Hepatocyte (in vitro differentiated cells): ENCODE measurements at regions not wholly inside any gene's neighbourhood (a gene's known extent, or its start where the extent isn't known, plus 50 kb on each side); places are given as distances from the start of the nearest gene placed in this dataset.

Source experiments
- DNase-seq: peaks from one replicate; pipeline ENCODE4 v3.0.0-alpha.2; 2016; ENCODE audit warnings: low spot score
- H2AFZ ChIP-seq: fragments of 200-600 bp; sonication (generic); 2 replicates; pipeline ENCODE4 v1.6.0; 2016; ENCODE audit warnings: antibody characterized with exemption, mild to moderate bottlenecking
- H3K27ac ChIP-seq: fragments of 200-600 bp; sonication (generic); 2 replicates; pipeline ENCODE4 v1.5.1; 2016; ENCODE audit warnings: mild to moderate bottlenecking
- H3K27me3 ChIP-seq: fragments of 200-600 bp; sonication (generic); 2 replicates; pipeline ENCODE4 v1.6.1; 2016
- H3K36me3 ChIP-seq: fragments of 200-600 bp; sonication (generic); replicated peaks from 2 replicates; pipeline ENCODE4 v1.5.1; 2016; ENCODE audit warnings: low read depth; ENCODE audit not compliant: insufficient read depth
- H3K4me1 ChIP-seq: fragments of 200-600 bp; sonication (generic); 2 replicates; pipeline ENCODE4 v1.5.1; 2016; ENCODE audit warnings: mild to moderate bottlenecking, moderate library complexity; ENCODE audit not compliant: insufficient read depth
- H3K4me2 ChIP-seq: fragments of 200-600 bp; sonication (generic); 2 replicates; pipeline ENCODE4 v1.6.0; 2016
- H3K4me3 ChIP-seq: fragments of 200-600 bp; sonication (generic); 2 replicates; pipeline ENCODE4 v1.5.1; 2016; ENCODE audit warnings: mild to moderate bottlenecking
- H3K79me2 ChIP-seq: fragments of 200-600 bp; sonication (generic); 2 replicates; pipeline ENCODE4 v1.6.0; 2017; ENCODE audit warnings: mild to moderate bottlenecking
- H3K9me2 ChIP-seq: fragments of 200-600 bp; sonication (generic); replicated peaks from 2 replicates; pipeline ENCODE4 v1.6.0; 2017; ENCODE audit warnings: mild to moderate bottlenecking; ENCODE audit not compliant: insufficient read depth
- H3K9me3 ChIP-seq: fragments of 200-600 bp; sonication (generic); 2 replicates; pipeline ENCODE4 v1.5.1; 2016; ENCODE audit warnings: low read depth, mild to moderate bottlenecking
- H4K20me1 ChIP-seq: fragments of 200-600 bp; sonication (generic); 2 replicates; pipeline ENCODE4 v1.6.0; 2016; ENCODE audit warnings: mild to moderate bottlenecking; ENCODE audit not compliant: insufficient read depth, poor library complexity, severe bottlenecking
- CTCF ChIP-seq: fragments of 200-600 bp; sonication (generic); IDR thresholded peaks from 2 replicates; pipeline ENCODE4 v1.5.1; 2016; ENCODE audit warnings: antibody characterized with exemption, mild to moderate bottlenecking; ENCODE audit not compliant: poor library complexity
- EZH2 ChIP-seq: fragments of 200-600 bp; sonication (generic); IDR thresholded peaks from 2 replicates; pipeline ENCODE4 v1.6.1; 2016; ENCODE audit warnings: antibody characterized with exemption, mild to moderate bottlenecking, borderline replicate concordance
- EZH2phosphoT487 ChIP-seq: fragments of 200-600 bp; sonication (generic); IDR thresholded peaks from one replicate; pipeline ENCODE4 v1.6.1; 2018; ENCODE audit warnings: antibody characterized with exemption, mild to moderate bottlenecking, low read depth, moderate library complexity; ENCODE audit not compliant: unreplicated experiment, severe bottlenecking
- WGBS: methylation state at CpG from one replicate; pipeline ENCODE4 v1.1.6; 2016; ENCODE audit warnings: low lambda C conversion rate; ENCODE audit errors: missing lambda C conversion rate; 5-methylcytosine and 5-hydroxymethylcytosine counted together

- DNase-seq, result no peak
- no peak overlapping the region for H2AFZ ChIP-seq
- H3K27me3 ChIP-seq, result no peaks in the 10 kb centered on the region
- no peaks in the 10 kb centered on the region for H3K9me2 ChIP-seq
- no peak for TF ChIP-seq CTCF
- H3K4me2 ChIP-seq, result no peak overlapping the region
- no peaks in the 10 kb centered on the region for H3K36me3 ChIP-seq
- no peak overlapping the region for H3K27ac ChIP-seq
- H3K4me1 ChIP-seq, result no peaks in the 10 kb centered on the region
- H4K20me1 ChIP-seq, result no peaks in the 10 kb centered on the region
- no peaks in the 10 kb centered on the region for H3K79me2 ChIP-seq
- H3K4me3 ChIP-seq, result no peak overlapping the region
- no peaks in the 10 kb centered on the region for H3K9me3 ChIP-seq
These were observed 561.4 kb downstream of the CDK5RAP2 start for GRCh38 chr9:120018550-120018949.

DNA sequence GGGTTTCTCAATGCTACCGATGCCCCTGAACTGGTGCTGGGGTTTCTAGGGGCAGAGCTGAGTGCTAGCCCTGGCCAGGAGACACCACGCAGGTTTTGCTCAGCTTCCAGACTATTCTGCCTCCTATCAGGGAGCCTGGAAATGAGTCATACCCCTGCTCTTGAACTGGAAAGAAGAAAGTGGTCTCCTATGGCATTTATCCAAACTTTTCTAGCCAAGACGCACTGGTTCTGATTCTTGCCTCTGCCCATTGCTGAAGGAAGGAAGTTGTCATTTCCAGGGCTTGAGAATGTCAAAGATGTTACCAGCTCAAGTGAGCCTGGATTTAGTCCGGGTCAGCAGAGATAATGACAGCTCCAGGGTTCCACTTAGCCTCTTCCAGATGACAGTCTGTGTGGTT is 561.9 kb downstream of the CDK5RAP2 start:
- H3K27ac ChIP-seq, result no peak overlapping the region
- H3K36me3 ChIP-seq, result no peaks in the 10 kb centered on the region
- H3K4me2 ChIP-seq, result no peak overlapping the region
- H2AFZ ChIP-seq, result no peak overlapping the region
- no peak for TF ChIP-seq EZH2phosphoT487
- TF ChIP-seq CTCF, result no peak
- TF ChIP-seq EZH2, result no peak
- H4K20me1 ChIP-seq, result no peaks in the 10 kb centered on the region
- H3K4me1 ChIP-seq, result no peaks in the 10 kb centered on the region
- DNase-seq, result no peak
- H3K9me2 ChIP-seq, result no peaks in the 10 kb centered on the region
- 77% methylated on average over 4 of the region's 4 CpGs for WGBS
- H3K79me2 ChIP-seq, result no peaks in the 10 kb centered on the region
- no peak overlapping the region for H3K4me3 ChIP-seq
- no peaks in the 10 kb centered on the region for H3K9me3 ChIP-seq
- H3K27me3 ChIP-seq, result no peaks in the 10 kb centered on the region

DNA sequence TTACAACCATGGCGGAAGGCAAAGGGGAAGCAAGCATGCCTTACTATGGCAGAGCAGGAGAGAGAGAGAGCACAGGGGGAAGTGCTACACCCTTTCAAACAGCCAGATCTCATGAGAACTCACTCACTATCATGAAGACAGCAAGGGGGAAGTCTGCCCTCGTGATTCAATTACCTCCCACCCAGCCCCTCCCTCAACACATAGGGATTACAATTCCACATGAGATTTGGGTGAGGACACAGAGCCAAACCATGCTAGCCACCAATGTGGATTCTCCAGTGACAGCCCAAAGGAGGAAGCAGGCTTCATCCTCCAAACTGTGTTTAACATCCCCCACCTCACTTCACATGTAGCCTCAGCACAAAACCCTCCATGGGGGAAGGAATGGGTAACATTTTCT is 563.7 kb downstream of the CDK5RAP2 start:
- H3K4me3 ChIP-seq, result no peak overlapping the region
- no peak overlapping the region for H2AFZ ChIP-seq
- no peak overlapping the region for H3K27ac ChIP-seq
- H3K4me1 ChIP-seq, result no peaks in the 10 kb centered on the region
- no peaks in the 10 kb centered on the region for H3K36me3 ChIP-seq
- no peaks in the 10 kb centered on the region for H3K9me2 ChIP-seq
- no peaks in the 10 kb centered on the region for H3K79me2 ChIP-seq
- no peaks in the 10 kb centered on the region for H4K20me1 ChIP-seq
- no peak overlapping the region for H3K4me2 ChIP-seq
- H3K27me3 ChIP-seq, result no peaks in the 10 kb centered on the region
- 55% methylated on average over 2 of the region's 2 CpGs for WGBS
- TF ChIP-seq CTCF (no peak), EZH2 (no peak), EZH2phosphoT487 (no peak)
- no peak for DNase-seq
- no peaks in the 10 kb centered on the region for H3K9me3 ChIP-seq

DNA sequence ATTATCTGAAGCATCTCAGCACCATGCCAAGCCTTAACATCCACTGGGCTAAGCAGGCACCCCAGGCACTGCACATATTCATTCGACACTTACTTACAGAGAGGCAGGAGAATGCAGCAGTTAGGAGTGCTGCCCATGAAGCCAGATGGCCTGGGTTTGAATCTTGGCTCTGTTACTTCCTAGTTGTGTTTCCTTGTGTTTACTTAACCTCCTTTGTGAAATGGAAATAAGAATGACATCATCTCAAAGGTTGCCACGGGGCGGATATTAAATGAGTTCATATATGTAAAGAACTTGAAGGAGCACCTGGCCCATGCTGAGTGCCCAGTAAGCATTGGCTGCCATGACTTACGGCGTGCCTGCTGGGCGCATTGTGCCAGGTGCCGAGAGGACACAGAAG is 565.2 kb downstream of the CDK5RAP2 start:
- 68% methylated on average over 7 of the region's 7 CpGs for WGBS
- H3K27ac ChIP-seq, result no peak overlapping the region

More for the DNA sequence above, 565.2 kb downstream of the CDK5RAP2 start:
- no peak overlapping the region for H3K4me2 ChIP-seq
- no peak overlapping the region for H3K4me3 ChIP-seq
- TF ChIP-seq EZH2phosphoT487 (no peak), CTCF (no peak), EZH2 (no peak)
- no peak for DNase-seq
- no peaks in the 10 kb centered on the region for H3K79me2 ChIP-seq
- no peaks in the 10 kb centered on the region for H3K9me2 ChIP-seq
- no peaks in the 10 kb centered on the region for H3K9me3 ChIP-seq
- H3K4me1 ChIP-seq, result no peaks in the 10 kb centered on the region
- no peaks in the 10 kb centered on the region for H3K36me3 ChIP-seq
- no peak overlapping the region for H2AFZ ChIP-seq
- no peaks in the 10 kb centered on the region for H3K27me3 ChIP-seq
- no peaks in the 10 kb centered on the region for H4K20me1 ChIP-seq
